ENCODE measurements at regions not wholly inside any gene's neighbourhood (a gene's known extent, or its start where the extent isn't known, plus 50 kb on each side); places are given as distances from the start of the nearest gene placed in this dataset.
"Not testable (repeated sequence)": the region's sequence is repeated elsewhere in the genome, so short reads cannot be mapped to it uniquely, and the experiment has no call there.

GRCh38 chr1:230572121-230573105, 69.9 kb upstream of the COG2 start:
- DNase-seq (ENCODE audit: insufficient read length) (no peak), FAIRE-seq (no peak)

GRCh38 chr1:230570724-230571360, 71.4 kb upstream of the COG2 start:
- DNase-seq (ENCODE audit: insufficient read length), result no peak
- no peak for FAIRE-seq
- TF ChIP-seq TAF1 (IDR thresholded peaks at IDR 0.05; ENCODE audit: borderline replicate concordance, low read depth, low read length) (no peak), POLR2AphosphoS5 (IDR thresholded peaks at IDR 0.05; ENCODE audit: low read depth, low read length) (no peak), POLR2A (IDR thresholded peaks at IDR 0.05; ENCODE audit: low read depth, low read length) (no peak)

More at GRCh38 chr1:230572121-230573105, 69.9 kb upstream of the COG2 start:
- TF ChIP-seq POLR2AphosphoS5 (IDR thresholded peaks at IDR 0.05; ENCODE audit: low read depth, low read length) (no peak), POLR2A (IDR thresholded peaks at IDR 0.05; ENCODE audit: low read depth, low read length) (no peak), TAF1 (IDR thresholded peaks at IDR 0.05; ENCODE audit: borderline replicate concordance, low read depth, low read length) (no peak)

GRCh38 chr1:230569201-230569600, 73.1 kb upstream of the COG2 start:
- DNase-seq (ENCODE audit: insufficient read length) (no peak), FAIRE-seq (no peak)
- TF ChIP-seq POLR2A (IDR thresholded peaks at IDR 0.05; ENCODE audit: low read depth, low read length), result no peak
- no peak for TF ChIP-seq POLR2AphosphoS5 (IDR thresholded peaks at IDR 0.05; ENCODE audit: low read depth, low read length)
- no peak for TF ChIP-seq TAF1 (IDR thresholded peaks at IDR 0.05; ENCODE audit: borderline replicate concordance, low read depth, low read length)

GRCh38 chr1:230568676-230569075, 73.6 kb upstream of the COG2 start:
- no peak for FAIRE-seq

GRCh38 chr1:230568008-230568407, 74.3 kb upstream of the COG2 start:
- TF ChIP-seq POLR2A (IDR thresholded peaks at IDR 0.05; ENCODE audit: low read depth, low read length) (no peak), TAF1 (IDR thresholded peaks at IDR 0.05; ENCODE audit: borderline replicate concordance, low read depth, low read length) (no peak), POLR2AphosphoS5 (IDR thresholded peaks at IDR 0.05; ENCODE audit: low read depth, low read length) (no peak)
- no peak for FAIRE-seq
- no peak for DNase-seq (ENCODE audit: insufficient read length)

More at GRCh38 chr1:230568676-230569075, 73.6 kb upstream of the COG2 start:
- TF ChIP-seq POLR2A (IDR thresholded peaks at IDR 0.05; ENCODE audit: low read depth, low read length) (no peak), TAF1 (IDR thresholded peaks at IDR 0.05; ENCODE audit: borderline replicate concordance, low read depth, low read length) (no peak), POLR2AphosphoS5 (IDR thresholded peaks at IDR 0.05; ENCODE audit: low read depth, low read length) (no peak)
- DNase-seq (ENCODE audit: insufficient read length), result no peak

- no peak for FAIRE-seq
- TF ChIP-seq POLR2AphosphoS5 (IDR thresholded peaks at IDR 0.05; ENCODE audit: low read depth, low read length) (no peak), TAF1 (IDR thresholded peaks at IDR 0.05; ENCODE audit: borderline replicate concordance, low read depth, low read length) (no peak), POLR2A (IDR thresholded peaks at IDR 0.05; ENCODE audit: low read depth, low read length) (no peak)
Observed at GRCh38 chr1:230567221-230567575, 75.1 kb upstream of the COG2 start.

GRCh38 chr1:230566532-230567220, 75.6 kb upstream of the COG2 start:
- not testable (repeated sequence) for FAIRE-seq; DNase-seq (ENCODE audit: insufficient read length)

More at GRCh38 chr1:230567221-230567575, 75.1 kb upstream of the COG2 start:
- DNase-seq (ENCODE audit: insufficient read length), result no peak

GRCh38 chr1:230565141-230565540, 77.1 kb upstream of the COG2 start:
- FAIRE-seq (no peak), DNase-seq (ENCODE audit: insufficient read length) (no peak)
- no peak for TF ChIP-seq POLR2AphosphoS5 (IDR thresholded peaks at IDR 0.05; ENCODE audit: low read depth, low read length)
- TF ChIP-seq TAF1 (IDR thresholded peaks at IDR 0.05; ENCODE audit: borderline replicate concordance, low read depth, low read length), result no peak
- no peak for TF ChIP-seq POLR2A (IDR thresholded peaks at IDR 0.05; ENCODE audit: low read depth, low read length)

GRCh38 chr1:230563591-230563990, 78.7 kb upstream of the COG2 start:
- no peak for DNase-seq (ENCODE audit: insufficient read length)
- no peak for FAIRE-seq
- TF ChIP-seq TAF1 (IDR thresholded peaks at IDR 0.05; ENCODE audit: borderline replicate concordance, low read depth, low read length), result no peak
- no peak for TF ChIP-seq POLR2A (IDR thresholded peaks at IDR 0.05; ENCODE audit: low read depth, low read length)
- TF ChIP-seq POLR2AphosphoS5 (IDR thresholded peaks at IDR 0.05; ENCODE audit: low read depth, low read length), result no peak

- no peak for TF ChIP-seq POLR2A (IDR thresholded peaks at IDR 0.05; ENCODE audit: low read depth, low read length)
- TF ChIP-seq POLR2AphosphoS5 (IDR thresholded peaks at IDR 0.05; ENCODE audit: low read depth, low read length), result no peak
- TF ChIP-seq TAF1 (IDR thresholded peaks at IDR 0.05; ENCODE audit: borderline replicate concordance, low read depth, low read length), result no peak
Observed at GRCh38 chr1:230561570-230561969, 80.7 kb upstream of the COG2 start.

GRCh38 chr1:230558324-230558723, 84.0 kb upstream of the COG2 start:
- DNase-seq (ENCODE audit: insufficient read length) (no peak), FAIRE-seq (no peak)
- TF ChIP-seq POLR2AphosphoS5 (IDR thresholded peaks at IDR 0.05; ENCODE audit: low read depth, low read length) (no peak), POLR2A (IDR thresholded peaks at IDR 0.05; ENCODE audit: low read depth, low read length) (no peak), TAF1 (IDR thresholded peaks at IDR 0.05; ENCODE audit: borderline replicate concordance, low read depth, low read length) (no peak)

More at GRCh38 chr1:230561570-230561969, 80.7 kb upstream of the COG2 start:
- FAIRE-seq (no peak), DNase-seq (ENCODE audit: insufficient read length) (no peak)
